Esophagus squamous epithelium (tissue), 5 donors: ENCODE measurements at regions not wholly inside any gene's neighbourhood (a gene's known extent, or its start where the extent isn't known, plus 50 kb on each side); places are given as distances from the start of the nearest gene placed in this dataset.

ENCODE experiments used
- DNase-seq: peaks from one replicate; lab custom pipeline; 2025; lab: John Stamatoyannopoulos, UW
- H3K27ac ChIP-seq, 4 donors: fragments of 200-600 bp; sonication (generic); one replicate each; pipeline ENCODE4 v1.5.1; 2016 to 2019; ENCODE audit warnings: mild to moderate bottlenecking in 1 of 4
- H3K27me3 ChIP-seq, 4 donors: fragments of 200-600 bp; sonication (generic); 1 replicate in 3 of 4; 2 replicates in 1 of 4; pipeline versions ENCODE4 v1.5.1 to v1.6.0; 2017 to 2021; ENCODE audit warnings: antibody characterized with exemption in 1 of 4
- H3K36me3 ChIP-seq, 3 donors: fragments of 200-600 bp; sonication (generic); one replicate each; pipeline ENCODE4 v1.5.1; 2016 to 2019
- H3K4me1 ChIP-seq, 3 donors: fragments of 200-600 bp; sonication (generic); one replicate each; pipeline ENCODE4 v1.5.1; 2017 to 2019
- H3K4me3 ChIP-seq, 4 donors: fragments of 200-600 bp; sonication (generic); 1 replicate in 3 of 4; 2 replicates in 1 of 4; pipeline ENCODE4 v1.5.1; 2016 to 2019; ENCODE audit warnings: mild to moderate bottlenecking in 2 of 4, moderate library complexity in 1 of 4
- H3K9me3 ChIP-seq, 3 donors: fragments of 200-600 bp; sonication (generic); one replicate each; pipeline ENCODE4 v1.5.1; 2016 to 2019
- CTCF ChIP-seq, 6 experiments: fragments of 450-650 bp in 4 of 6; fragments of 200-600 bp in 2 of 6; sonication (generic) in 2 of 6; IDR thresholded peaks; one replicate each; pipeline ENCODE4 v1.5.1; 2016 to 2019; ENCODE audit warnings: antibody characterized with exemption in 6 of 6, mild to moderate bottlenecking in 4 of 6, moderate library complexity in 4 of 6
- POLR2A ChIP-seq, 4 donors: fragments of 450-650 bp; IDR thresholded peaks; one replicate each; pipeline ENCODE4 v1.6.1; 2017; ENCODE audit warnings: antibody characterized with exemption in 4 of 4, mild to moderate bottlenecking in 4 of 4, moderate library complexity in 3 of 4
- WGBS, 2 donors: methylation state at CpG; one replicate each; pipeline ENCODE4 v1.1.5; 2018; 5-methylcytosine and 5-hydroxymethylcytosine counted together
- intact Hi-C: fragments of 100-400 bp; cut with DNase I; formaldehyde crosslinking; loops from one replicate; pipeline ENCODE4 v1.15.0; 2022
- donor health status: DM: yes; HTN: yes; CAD: no.

GRCh38 chr1:101086783-101087182 lies 61.2 kb upstream of the DPH5 start:
- whole genome bisulfite sequencing, 2 donors: 72 to 76% methylated on average over 2 of the region's 2 CpGs
- TF ChIP-seq CTCF (IDR thresholded peaks at IDR 0.05) (no peak), POLR2A (IDR thresholded peaks at IDR 0.05) (no peak)
- intact Hi-C loops: no loop called here
- H3K4me3 ChIP-seq: no peak overlapping the region
- H3K36me3 ChIP-seq: no peaks in the 10 kb centered on the region
- H3K4me1 ChIP-seq: no peaks in the 10 kb centered on the region
- H3K9me3 ChIP-seq: no peaks in the 10 kb centered on the region
- no peaks in the 10 kb centered on the region for H3K27me3 ChIP-seq
- H3K27ac ChIP-seq: no peak overlapping the region
- no peak for DNase-seq

GRCh38 chr1:101081496-101082488 lies 56.2 kb upstream of the DPH5 start:
- Histone ChIP-seq H3K27me3 (no peaks in the 10 kb centered on the region), H3K4me1 (no peaks in the 10 kb centered on the region), H3K9me3 (no peaks in the 10 kb centered on the region), H3K4me3 (no peak overlapping the region), H3K27ac (no peak overlapping the region), H3K36me3 (no peaks in the 10 kb centered on the region)
- WGBS, 2 donors: 70 to 71% methylated on average over 8 of the region's 8 CpGs
- intact Hi-C loops: no loop called here
- DNase-seq: no peak
- TF ChIP-seq CTCF (IDR thresholded peaks at IDR 0.05) (no peak), POLR2A (IDR thresholded peaks at IDR 0.05) (no peak)

- TF ChIP-seq CTCF (IDR thresholded peaks at IDR 0.05) (no peak), POLR2A (IDR thresholded peaks at IDR 0.05) (no peak)
- no peak overlapping the region for H3K27ac ChIP-seq
- no peak for DNase-seq
- H3K27me3 ChIP-seq: no peaks in the 10 kb centered on the region
- no peak overlapping the region for H3K4me3 ChIP-seq
- H3K4me1 ChIP-seq: no peaks in the 10 kb centered on the region
- H3K9me3 ChIP-seq: no peaks in the 10 kb centered on the region
- intact Hi-C loops: no loop called here
- 87 to 88% methylated on average over 3 of the region's 3 CpGs for WGBS, 2 donors
- peaks cover 0 to 6% (median 0%) of the 10 kb centered on the region in 3 donors for H3K36me3 ChIP-seq
These were observed 55.3 kb upstream of the DPH5 start for GRCh38 chr1:101080859-101081258.

- H3K27ac ChIP-seq: no peak overlapping the region
- H3K4me1 ChIP-seq: no peaks in the 10 kb centered on the region
- TF ChIP-seq CTCF (IDR thresholded peaks at IDR 0.05): no peak
- no peak for TF ChIP-seq POLR2A (IDR thresholded peaks at IDR 0.05)
- intact Hi-C loops: no loop called here
- no peaks in the 10 kb centered on the region for H3K27me3 ChIP-seq
- no peak overlapping the region for H3K4me3 ChIP-seq
- H3K9me3 ChIP-seq: no peaks in the 10 kb centered on the region
- WGBS, 2 donors: 71 to 76% methylated on average over 4 of the region's 4 CpGs
- no peak for DNase-seq
- H3K36me3 ChIP-seq: peaks cover 0 to 14% (median 0%) of the 10 kb centered on the region in 3 donors
These were observed 53.8 kb upstream of the DPH5 start for GRCh38 chr1:101079341-101079740.

DNA sequence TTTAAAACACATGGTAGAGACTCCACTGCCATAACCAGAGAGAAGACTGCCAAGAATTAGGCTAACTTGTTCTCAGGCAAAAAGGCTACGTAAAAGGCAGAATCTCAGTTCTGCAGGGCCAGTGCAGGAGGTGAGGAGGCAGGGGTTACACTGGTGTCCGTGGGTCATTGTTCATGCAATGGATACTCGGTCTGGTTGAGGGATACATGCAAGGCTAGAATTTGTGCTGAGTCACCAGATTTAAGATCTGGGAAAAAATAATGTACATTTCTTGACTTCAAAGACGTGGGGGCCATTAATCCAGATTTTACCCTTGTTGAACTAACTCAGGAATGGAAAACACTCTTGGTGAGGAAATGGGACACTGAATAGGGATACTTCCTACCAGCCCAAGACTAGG lies 52.3 kb upstream of the DPH5 start:
- H3K4me3 ChIP-seq: no peak overlapping the region
- intact Hi-C loops: no loop called here
- H3K27me3 ChIP-seq: no peaks in the 10 kb centered on the region
- H3K27ac ChIP-seq: no peak overlapping the region
- TF ChIP-seq CTCF (IDR thresholded peaks at IDR 0.05) (no peak), POLR2A (IDR thresholded peaks at IDR 0.05) (no peak)
- peaks cover 0 to 14% (median 0%) of the 10 kb centered on the region in 3 donors for H3K36me3 ChIP-seq
- DNase-seq: no peak
- H3K4me1 ChIP-seq: no peaks in the 10 kb centered on the region
- H3K9me3 ChIP-seq: no peaks in the 10 kb centered on the region
- 90 to 91% methylated on average over 4 of the region's 4 CpGs for WGBS, 2 donors
